OCI-LY1 (cell line): ENCODE measurements at regions not wholly inside any gene's neighbourhood (a gene's known extent, or its start where the extent isn't known, plus 50 kb on each side); places are given as distances from the start of the nearest gene placed in this dataset.

Experiments
- H2AFZ ChIP-seq: fragments of 200-600 bp; sonication (generic), shearing (Covaris generic); 2 replicates; pipeline ENCODE4 v1.6.0; 2014; ENCODE audit warnings: antibody characterized with exemption, mild to moderate bottlenecking, low read length
- H3F3A ChIP-seq: fragments of 200-600 bp; sonication (generic), shearing (Covaris generic); 2 replicates; pipeline ENCODE4 v1.6.0; 2014; ENCODE audit warnings: mild to moderate bottlenecking, antibody characterized with exemption, low read length, moderate library complexity; ENCODE audit not compliant: insufficient read depth
- H3K27ac ChIP-seq: fragments of 200-600 bp; sonication (generic); 2 replicates; pipeline ENCODE4 v1.5.1; 2014; ENCODE audit warnings: low read length, mixed run types, mild to moderate bottlenecking, low read depth; ENCODE audit not compliant: poor library complexity, severe bottlenecking
- H3K27me3 ChIP-seq: fragments of 200-600 bp; sonication (generic); 2 replicates; pipeline ENCODE4 v1.6.0; 2014; ENCODE audit warnings: antibody characterized with exemption, mild to moderate bottlenecking, low read length, moderate library complexity; ENCODE audit not compliant: insufficient read depth
- H3K36me3 ChIP-seq: fragments of 200-600 bp; sonication (generic); 2 replicates; pipeline ENCODE4 v1.6.1; 2014; ENCODE audit warnings: mild to moderate bottlenecking, antibody characterized with exemption, low read length, moderate library complexity, mixed read lengths; ENCODE audit not compliant: insufficient read depth
- H3K4me1 ChIP-seq: fragments of 200-600 bp; sonication (generic); 2 replicates; pipeline ENCODE4 v1.5.1; 2014; ENCODE audit warnings: mild to moderate bottlenecking, low read length, moderate library complexity; ENCODE audit not compliant: insufficient read depth, severe bottlenecking
- H3K4me2 ChIP-seq: fragments of 200-600 bp; sonication (generic), shearing (Covaris generic); 2 replicates; pipeline ENCODE4 v1.6.1; 2014; ENCODE audit warnings: low read length
- H3K4me3 ChIP-seq: fragments of 200-600 bp; sonication (generic); 2 replicates; pipeline ENCODE4 v1.5.1; 2014; ENCODE audit warnings: low read length, low read depth, mild to moderate bottlenecking, mixed read lengths; ENCODE audit not compliant: poor library complexity, severe bottlenecking
- H3K79me2 ChIP-seq: fragments of 200-600 bp; shearing (Covaris generic); 2 replicates; pipeline ENCODE4 v1.6.1; 2016; ENCODE audit warnings: mixed run types, low read length, mixed read lengths; ENCODE audit not compliant: insufficient read depth
- H3K9ac ChIP-seq: fragments of 200-600 bp; sonication (generic), shearing (Covaris generic); 2 replicates; pipeline ENCODE4 v1.6.1; 2014; ENCODE audit warnings: mild to moderate bottlenecking, low read length, mixed read lengths
- H3K9me2 ChIP-seq: fragments of 200-600 bp; sonication (generic), shearing (Covaris generic); 2 replicates; pipeline ENCODE4 v1.6.1; 2014; ENCODE audit warnings: low read depth, mild to moderate bottlenecking, low read length, mixed read lengths
- H3K9me3 ChIP-seq: fragments of 200-600 bp; shearing (Covaris generic); 2 replicates; pipeline ENCODE4 v1.6.1; 2014; ENCODE audit warnings: low read length, mixed read lengths
- H4K20me1 ChIP-seq: fragments of 200-600 bp; sonication (generic), shearing (Covaris generic); 2 replicates; pipeline ENCODE4 v1.6.0; 2016; ENCODE audit warnings: mild to moderate bottlenecking, low read length; ENCODE audit not compliant: insufficient read depth
- EZH2 ChIP-seq: fragments of 200-600 bp; sonication (generic), shearing (Covaris generic); IDR thresholded peaks from 2 replicates; pipeline ENCODE4 v1.8.0; 2017; ENCODE audit warnings: borderline replicate concordance, mixed run types, mild to moderate bottlenecking, antibody characterized with exemption, low read length, moderate library complexity, mixed read lengths
- TF ChIP-seq, protein P1 (sequence below): fragments of 200-600 bp; sonication (generic), shearing (Covaris generic); IDR thresholded peaks from 2 replicates; pipeline ENCODE4 v1.5.1; 2017; ENCODE audit warnings: mild to moderate bottlenecking, antibody characterized with exemption, low read length, moderate library complexity, mixed read lengths

GRCh38 chr14:26859483-26859882, 261.6 kb upstream of the NOVA1 start:
- no peaks in the 10 kb centered on the region for H3K9me3 ChIP-seq
- no peaks in the 10 kb centered on the region for H4K20me1 ChIP-seq
- H3K79me2 ChIP-seq = no peaks in the 10 kb centered on the region
- no peak overlapping the region for H3K27ac ChIP-seq
- H3F3A ChIP-seq = no peaks in the 10 kb centered on the region
- no peak overlapping the region for H2AFZ ChIP-seq
- H3K4me3 ChIP-seq = no peak overlapping the region
- TF ChIP-seq, protein P1, sequence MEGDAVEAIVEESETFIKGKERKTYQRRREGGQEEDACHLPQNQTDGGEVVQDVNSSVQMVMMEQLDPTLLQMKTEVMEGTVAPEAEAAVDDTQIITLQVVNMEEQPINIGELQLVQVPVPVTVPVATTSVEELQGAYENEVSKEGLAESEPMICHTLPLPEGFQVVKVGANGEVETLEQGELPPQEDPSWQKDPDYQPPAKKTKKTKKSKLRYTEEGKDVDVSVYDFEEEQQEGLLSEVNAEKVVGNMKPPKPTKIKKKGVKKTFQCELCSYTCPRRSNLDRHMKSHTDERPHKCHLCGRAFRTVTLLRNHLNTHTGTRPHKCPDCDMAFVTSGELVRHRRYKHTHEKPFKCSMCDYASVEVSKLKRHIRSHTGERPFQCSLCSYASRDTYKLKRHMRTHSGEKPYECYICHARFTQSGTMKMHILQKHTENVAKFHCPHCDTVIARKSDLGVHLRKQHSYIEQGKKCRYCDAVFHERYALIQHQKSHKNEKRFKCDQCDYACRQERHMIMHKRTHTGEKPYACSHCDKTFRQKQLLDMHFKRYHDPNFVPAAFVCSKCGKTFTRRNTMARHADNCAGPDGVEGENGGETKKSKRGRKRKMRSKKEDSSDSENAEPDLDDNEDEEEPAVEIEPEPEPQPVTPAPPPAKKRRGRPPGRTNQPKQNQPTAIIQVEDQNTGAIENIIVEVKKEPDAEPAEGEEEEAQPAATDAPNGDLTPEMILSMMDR = no peak
- no peak for TF ChIP-seq EZH2
- no peaks in the 10 kb centered on the region for H3K4me1 ChIP-seq
- H3K9me2 ChIP-seq = no peaks in the 10 kb centered on the region
- H3K4me2 ChIP-seq = no peak overlapping the region
- H3K27me3 ChIP-seq = no peaks in the 10 kb centered on the region
- H3K9ac ChIP-seq = no peak overlapping the region
- no peaks in the 10 kb centered on the region for H3K36me3 ChIP-seq

DNA sequence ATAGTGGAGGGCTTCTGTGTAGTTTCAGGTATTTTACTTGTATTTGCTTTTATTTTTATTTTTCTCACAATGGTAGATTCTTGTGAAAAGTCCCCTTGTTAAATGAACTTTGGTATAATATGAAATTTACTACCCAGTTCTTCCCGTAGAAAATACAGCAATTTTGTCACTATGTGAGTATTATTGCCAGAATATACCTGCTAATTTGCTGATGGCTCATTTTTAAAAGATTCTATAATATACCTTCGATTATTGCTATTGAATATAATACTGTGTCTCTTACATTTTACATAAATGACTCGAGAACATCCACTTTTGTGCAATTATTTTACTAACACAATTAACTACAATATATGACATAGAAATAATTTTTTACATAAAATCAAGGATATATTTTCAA, 262.3 kb upstream of the NOVA1 start:
- H4K20me1 ChIP-seq = no peaks in the 10 kb centered on the region
- no peaks in the 10 kb centered on the region for H3K27me3 ChIP-seq
- H2AFZ ChIP-seq = no peak overlapping the region
- no peaks in the 10 kb centered on the region for H3K36me3 ChIP-seq
- no peaks in the 10 kb centered on the region for H3K4me1 ChIP-seq
- TF ChIP-seq, protein P1 = no peak
- no peak for TF ChIP-seq EZH2
- H3K4me2 ChIP-seq = no peak overlapping the region
- no peaks in the 10 kb centered on the region for H3K9me3 ChIP-seq
- H3K9ac ChIP-seq = no peak overlapping the region
- H3K4me3 ChIP-seq = no peak overlapping the region
- no peak overlapping the region for H3K27ac ChIP-seq
- H3K9me2 ChIP-seq = no peaks in the 10 kb centered on the region
- H3K79me2 ChIP-seq = no peaks in the 10 kb centered on the region
- H3F3A ChIP-seq = no peaks in the 10 kb centered on the region

DNA sequence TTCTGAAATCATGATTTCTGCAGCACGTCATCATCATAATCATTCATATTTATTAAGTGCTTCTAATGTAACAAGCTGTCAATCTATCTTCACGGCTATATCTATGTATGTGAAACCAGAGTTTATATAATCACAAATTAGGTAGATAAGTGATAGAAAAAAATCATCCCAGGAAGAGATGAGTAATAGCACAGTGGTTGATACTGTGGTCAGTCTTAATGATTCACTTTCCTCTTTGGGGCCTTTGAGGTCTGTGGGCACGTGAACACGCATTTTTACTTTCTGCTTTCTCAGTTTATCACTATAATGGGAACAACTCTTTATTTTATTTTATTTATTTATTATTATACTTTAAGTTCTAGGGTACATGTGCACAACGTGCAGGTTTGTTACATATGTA, 265.9 kb upstream of the NOVA1 start:
- Histone ChIP-seq H4K20me1 (no peaks in the 10 kb centered on the region), H3K27ac (no peak overlapping the region), H3K4me3 (no peak overlapping the region), H3K36me3 (no peaks in the 10 kb centered on the region), H3K27me3 (no peaks in the 10 kb centered on the region), H3K4me1 (no peaks in the 10 kb centered on the region), H3K4me2 (no peak overlapping the region), H2AFZ (no peak overlapping the region), H3K9me2 (no peaks in the 10 kb centered on the region), H3K9ac (no peak overlapping the region), H3F3A (no peaks in the 10 kb centered on the region), H3K79me2 (no peaks in the 10 kb centered on the region), H3K9me3 (no peaks in the 10 kb centered on the region)
- TF ChIP-seq, protein P1 = no peak
- TF ChIP-seq EZH2 = no peak
